GM18502 (cell line): ENCODE measurements at regions not wholly inside any gene's neighbourhood (a gene's known extent, or its start where the extent isn't known, plus 50 kb on each side); places are given as distances from the start of the nearest gene placed in this dataset.

Source experiments
- ATAC-seq: cut with Tn5 transposase; IDR thresholded peaks from one replicate; pipeline ENCODE4 v1.9.1; 2021; ENCODE audit warnings: mild to moderate bottlenecking; ENCODE audit not compliant: unreplicated experiment, poor library complexity

DNA sequence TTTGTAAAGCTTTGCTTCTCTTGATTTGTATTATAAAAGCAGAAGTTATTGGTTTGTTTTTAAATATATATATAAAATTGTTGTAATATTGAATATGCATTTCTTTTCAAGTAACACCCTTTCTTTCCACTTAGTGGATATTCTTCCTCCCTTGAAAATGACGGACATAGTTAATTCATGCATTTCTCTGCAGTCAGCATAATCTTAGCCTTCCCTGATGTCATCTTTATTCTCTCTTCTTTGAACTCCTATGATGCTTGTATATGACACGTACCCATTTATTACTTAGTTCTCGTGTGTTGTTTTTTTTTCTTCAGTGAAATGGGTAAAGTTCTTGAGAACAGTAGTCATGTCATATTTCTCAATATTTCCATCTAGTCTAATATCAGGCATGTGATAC, 191.2 kb downstream of the MDFIC start:
- ATAC-seq = no peak

DNA sequence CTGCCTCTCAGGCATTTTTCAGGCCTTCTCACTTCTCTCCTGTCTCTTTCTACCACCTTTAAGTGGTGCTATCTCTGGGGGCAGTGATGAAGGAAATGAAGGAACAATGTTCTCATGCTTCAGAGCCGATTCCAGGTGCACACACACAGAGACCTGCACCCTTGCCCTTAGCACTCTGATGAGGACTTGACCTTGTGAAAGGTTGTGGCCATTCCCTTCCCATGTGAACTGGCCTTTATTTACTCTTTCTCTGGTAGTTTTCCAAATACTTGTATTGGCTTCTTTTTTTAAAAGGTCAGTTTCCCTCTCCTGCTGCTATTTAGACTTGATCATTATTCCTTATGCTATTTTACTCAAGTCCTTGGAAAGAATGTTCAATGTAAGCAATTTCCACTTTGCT, 188.6 kb downstream of the MDFIC start:
- no peak for ATAC-seq

DNA sequence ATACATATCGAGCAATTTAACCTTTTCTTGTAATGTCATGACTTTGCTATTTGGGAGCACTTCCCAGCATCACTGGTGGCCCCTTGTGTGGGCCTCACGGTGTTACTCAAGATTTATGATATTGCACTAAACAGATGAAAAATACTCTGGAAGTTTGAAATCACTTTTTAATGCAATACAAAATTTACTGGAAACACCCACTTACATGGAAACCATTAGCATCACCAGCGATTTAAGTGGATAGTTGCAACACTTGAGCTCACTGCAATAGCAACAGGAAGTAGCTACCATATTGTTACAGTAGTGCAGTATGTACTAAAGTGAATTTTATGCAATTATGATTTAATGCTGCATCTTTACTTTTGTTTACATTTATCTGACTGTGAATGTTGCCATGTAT, 184.4 kb downstream of the MDFIC start:
- ATAC-seq = no peak

DNA sequence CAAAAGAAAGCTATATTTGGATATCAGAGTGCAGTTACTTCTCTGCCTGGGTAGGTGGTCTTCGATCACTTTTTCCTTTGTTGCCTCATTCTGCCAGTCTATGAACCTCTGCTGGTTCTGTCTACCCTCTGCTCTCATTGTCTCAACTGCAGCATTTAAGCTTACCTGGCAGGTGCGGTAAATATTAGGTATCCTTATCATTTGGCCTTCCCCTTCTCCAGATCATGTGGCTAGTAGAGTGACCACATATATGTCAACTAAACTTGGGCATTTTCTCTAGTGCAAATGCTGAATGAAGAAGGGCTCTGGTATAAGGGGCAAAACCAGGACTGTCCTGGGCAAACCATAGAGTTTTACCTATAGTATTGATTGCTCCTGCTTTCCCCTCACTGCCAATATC, 180.8 kb downstream of the MDFIC start:
- no peak for ATAC-seq

DNA sequence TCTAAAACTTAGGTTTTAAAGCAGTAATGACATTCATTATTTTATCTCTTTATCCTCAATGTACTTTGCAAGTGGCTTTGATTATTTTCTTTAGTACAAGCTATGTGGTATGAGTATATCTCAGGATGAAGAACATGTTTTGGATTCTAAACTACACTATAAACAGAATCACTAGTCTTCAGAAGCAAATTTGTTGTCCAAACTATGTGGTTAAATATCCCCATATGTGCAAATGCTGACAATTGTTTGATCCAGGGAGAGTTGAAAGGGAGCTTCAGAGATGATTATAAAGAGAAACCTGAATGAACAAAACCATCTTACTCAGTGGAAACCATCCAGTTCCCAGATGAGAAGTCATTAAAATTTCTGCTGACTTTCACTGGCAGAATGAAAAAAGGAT, 179.3 kb downstream of the MDFIC start:
- no peak for ATAC-seq

DNA sequence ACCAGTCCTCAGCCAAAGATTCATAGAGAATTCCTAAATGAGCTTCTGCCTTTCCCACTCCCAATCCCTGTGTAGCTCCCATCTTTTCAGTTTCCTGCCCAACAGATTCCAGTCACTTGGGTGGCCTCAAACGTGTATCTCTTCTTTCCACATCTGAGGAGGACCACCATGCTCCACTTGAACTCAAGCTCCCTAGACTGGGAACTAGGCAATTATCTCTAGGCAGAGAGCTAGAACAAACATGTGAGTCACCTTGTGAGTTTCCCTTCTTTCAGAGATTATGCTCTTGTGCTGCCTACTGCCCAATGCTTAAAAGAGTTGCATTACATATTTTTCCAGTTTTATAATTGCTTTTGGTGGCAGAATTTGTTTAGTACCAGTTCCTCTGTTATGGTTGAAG, 178.0 kb downstream of the MDFIC start:
- no peak for ATAC-seq

DNA sequence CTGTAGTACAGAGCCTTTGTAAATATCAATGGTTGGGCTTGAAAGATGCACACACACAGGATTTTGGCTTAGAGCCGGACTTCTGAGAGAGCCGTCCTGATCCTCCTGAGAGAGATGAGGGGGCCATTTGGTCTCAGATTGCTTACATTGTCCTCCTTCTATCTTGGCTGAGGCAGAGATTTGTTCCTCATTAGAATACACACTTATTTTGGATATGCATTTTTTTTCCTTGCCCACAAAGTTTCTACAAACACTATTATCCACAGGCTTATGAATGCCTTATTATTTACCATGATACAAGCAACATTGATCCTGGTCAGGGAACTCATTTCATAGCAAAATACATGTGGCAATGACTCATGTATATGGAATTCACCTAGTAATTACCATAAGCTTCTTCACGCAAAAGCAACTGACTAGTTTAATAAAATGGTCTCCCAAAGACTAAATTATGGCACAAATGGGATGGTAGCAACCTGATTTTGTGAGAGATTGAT, 175.3 kb downstream of the MDFIC start:
- no peak for ATAC-seq

DNA sequence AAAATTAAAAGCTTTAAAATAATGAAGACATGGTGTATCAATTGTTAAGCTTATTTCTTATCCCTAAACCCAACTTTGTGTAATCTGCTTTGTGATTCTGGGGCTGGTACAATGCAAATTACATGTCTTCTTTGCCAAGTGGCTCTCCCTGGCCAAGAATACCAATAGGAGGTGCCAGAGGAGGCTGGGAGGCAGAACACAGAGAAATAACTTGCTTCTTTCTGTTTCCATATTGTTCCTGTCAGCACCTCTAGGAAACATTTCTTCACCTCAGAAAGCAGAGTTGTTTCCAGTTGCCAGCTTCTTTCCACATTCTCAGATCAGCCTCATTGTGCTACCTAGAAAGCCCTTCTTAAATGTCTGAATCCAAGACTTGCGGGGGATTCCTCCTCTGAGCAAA, 174.4 kb downstream of the MDFIC start:
- ATAC-seq = no peak

DNA sequence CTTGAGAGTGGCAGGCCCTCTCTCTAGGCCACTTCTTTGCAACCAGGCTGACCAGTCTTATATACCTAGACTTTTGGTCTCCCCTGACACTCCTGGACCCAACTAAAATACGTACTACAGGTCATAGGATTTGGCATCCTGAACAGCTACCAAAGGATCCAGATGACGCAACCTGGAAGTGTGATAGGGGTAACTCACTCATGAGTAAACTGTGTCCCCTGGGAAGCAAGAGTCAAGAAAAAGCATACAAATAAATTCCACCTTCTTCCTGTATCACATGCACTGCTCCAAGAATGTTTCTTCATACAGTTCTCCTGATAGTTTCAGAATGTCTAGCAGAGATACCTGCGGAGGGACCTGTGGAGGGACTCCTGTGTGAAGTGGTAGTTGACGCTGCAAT, 172.3 kb downstream of the MDFIC start:
- no peak for ATAC-seq

DNA sequence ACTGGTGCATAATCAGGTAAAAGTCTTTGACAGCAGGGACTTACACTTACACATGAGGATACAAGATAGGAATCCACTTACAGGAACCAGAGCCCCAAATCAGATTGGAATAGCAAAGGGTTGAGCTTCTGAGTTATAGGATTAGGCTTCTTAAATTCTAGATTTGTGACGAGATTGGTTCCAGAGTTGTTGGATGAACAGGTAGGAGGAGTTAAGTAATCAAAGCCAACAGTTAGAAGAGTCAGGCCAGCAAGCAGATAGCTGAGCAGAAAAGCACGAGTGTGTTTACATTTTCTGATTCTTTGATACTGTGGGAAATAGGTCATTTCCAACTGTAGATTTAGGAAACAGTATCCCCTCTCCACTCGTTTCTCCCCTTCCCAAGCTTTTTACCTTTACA, 167.0 kb downstream of the MDFIC start:
- no peak for ATAC-seq

DNA sequence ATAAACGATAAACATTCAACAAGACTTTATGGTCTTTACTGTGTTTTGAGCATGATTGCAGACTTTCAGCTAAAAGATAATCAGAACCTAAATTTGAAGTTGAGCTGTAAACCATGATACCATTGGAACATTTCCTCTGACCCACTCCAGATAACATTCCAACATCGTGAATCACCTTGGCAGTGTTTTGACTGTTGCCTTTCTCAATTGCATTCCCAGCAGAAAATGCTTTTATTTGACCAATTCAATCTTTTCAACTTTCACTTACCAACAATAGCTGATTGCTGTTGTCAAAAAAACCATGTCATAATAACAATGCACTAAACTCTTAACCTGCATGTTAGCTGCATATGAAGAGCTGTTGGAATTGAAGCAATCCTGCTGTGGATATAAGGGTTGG, 165.5 kb downstream of the MDFIC start:
- ATAC-seq = no peak

DNA sequence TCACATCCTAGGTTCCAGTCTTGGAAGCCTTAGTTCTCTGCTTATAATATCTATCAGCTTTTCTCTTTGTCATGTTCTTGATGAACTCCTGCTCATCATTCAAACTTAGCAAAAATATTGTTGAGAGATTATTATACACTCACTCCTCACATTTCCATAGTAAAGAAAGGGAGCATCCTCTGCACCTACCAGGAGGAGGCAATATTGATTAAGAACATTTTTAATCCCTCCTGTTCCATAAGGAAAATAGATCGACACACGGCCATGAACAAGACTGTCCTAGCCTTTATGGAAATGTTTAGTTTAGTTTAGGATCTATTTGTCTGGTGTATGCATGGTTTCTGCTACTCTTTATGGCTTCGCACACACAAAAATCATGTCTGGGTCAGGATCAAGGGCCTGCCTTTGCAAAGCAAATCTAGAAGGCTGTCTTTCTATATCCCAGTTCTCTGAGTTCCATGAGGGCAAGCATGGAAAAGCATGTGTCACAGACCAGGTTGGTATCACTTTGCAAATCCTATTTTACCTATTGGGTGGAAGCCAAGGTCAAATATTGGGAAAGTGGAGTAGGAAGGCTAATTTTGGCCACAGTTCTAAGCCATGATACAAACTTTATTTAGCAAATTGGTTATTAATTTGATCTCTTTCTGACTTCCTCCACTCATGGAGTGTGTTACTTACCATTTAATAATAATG, 164.4 kb downstream of the MDFIC start:
- no peak for ATAC-seq

DNA sequence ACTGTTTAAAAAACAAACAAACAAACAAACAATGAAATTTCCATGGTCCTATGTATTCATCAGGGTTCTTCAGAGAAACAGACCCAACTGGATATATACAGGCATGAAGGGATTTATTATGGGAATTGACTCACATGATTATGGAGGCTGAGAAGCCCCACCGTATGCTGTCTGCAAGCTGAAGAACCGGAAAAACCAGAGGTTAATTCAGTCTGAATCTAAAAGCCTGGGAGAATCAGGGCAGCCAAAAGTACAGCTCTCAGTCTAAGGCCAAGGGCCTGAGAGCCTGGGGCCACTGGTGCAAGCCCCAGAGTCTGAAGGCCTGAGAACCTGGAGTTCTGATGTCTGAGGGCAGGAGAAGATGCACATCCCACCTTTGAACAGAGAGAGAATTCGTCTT, 163.5 kb downstream of the MDFIC start:
- ATAC-seq = no peak

DNA sequence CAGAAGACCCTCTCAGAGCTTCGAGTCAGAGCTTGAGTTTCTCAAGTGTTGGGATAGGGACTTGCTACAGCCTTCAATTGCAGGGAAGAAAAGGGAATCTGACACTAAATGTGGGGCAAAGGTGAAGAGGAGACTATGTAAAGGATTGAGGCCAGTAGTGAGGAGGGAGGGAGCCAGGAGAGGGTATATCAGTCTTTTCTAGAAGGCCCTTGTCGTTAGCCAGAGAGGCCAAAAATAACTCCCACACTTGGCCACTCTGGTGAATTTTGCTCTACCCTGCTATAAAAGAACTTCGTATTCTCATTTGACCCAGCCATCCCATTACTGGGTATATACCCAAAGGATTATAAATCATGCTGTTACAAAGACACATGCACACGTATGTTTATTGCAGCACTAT, 162.0 kb downstream of the MDFIC start:
- no peak for ATAC-seq

DNA sequence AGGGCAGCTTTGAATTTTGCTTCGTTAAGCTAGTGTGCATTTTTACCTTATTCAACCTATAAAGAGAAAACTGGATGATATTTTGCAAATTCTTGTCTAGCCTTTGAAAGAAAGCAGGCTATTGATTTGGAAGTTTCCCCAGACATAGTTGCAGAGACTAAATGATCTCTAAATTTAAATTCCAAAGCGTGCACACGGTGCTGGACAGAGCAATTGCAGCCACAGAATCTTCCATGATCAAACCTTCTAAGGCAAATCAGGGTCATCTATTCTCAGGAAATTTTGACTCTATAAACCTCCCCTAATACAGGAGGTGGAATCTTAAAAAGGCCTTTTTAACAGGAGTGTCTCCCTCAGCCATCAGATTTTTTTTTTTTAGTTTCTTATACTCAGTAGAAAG, 159.9 kb downstream of the MDFIC start:
- ATAC-seq = no peak

DNA sequence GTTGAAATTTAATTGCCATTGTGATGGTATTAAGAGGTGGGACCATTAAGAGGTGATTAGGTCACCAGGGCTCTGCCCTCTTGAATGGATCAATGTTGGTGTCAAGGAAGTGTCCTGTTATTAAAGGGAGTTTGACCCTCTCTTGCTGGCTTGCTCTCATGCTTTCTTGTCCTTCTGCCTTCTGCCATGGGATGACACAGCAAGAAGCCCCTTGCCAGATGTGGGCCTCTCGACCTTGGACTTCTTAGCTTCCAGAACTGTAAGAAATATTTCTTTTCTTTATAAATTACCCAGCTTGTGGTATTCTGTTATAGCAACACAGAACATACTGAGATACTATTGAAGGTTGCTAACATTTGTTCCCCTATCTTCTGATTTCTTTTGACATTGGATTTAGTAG, 157.0 kb downstream of the MDFIC start:
- ATAC-seq = no peak

DNA sequence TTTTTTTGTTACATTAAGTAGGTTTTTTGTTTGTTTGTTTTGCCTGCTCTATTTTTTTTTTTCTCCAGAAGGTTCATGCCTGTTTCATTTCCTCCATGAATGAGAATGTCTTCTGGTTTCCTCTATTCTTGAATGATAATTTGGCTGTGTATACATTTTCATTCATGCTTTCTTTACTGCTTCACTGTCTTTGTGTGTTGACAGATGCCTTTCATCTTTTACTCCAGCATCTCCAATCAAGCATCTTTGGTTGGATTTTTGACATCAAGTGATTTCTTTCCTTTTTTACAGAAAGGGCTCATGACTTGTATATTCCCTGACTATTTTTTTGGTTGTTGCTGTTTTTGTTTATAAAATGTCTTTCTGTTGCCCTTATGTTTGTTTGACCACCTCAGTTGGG, 156.5 kb downstream of the MDFIC start:
- no peak for ATAC-seq

DNA sequence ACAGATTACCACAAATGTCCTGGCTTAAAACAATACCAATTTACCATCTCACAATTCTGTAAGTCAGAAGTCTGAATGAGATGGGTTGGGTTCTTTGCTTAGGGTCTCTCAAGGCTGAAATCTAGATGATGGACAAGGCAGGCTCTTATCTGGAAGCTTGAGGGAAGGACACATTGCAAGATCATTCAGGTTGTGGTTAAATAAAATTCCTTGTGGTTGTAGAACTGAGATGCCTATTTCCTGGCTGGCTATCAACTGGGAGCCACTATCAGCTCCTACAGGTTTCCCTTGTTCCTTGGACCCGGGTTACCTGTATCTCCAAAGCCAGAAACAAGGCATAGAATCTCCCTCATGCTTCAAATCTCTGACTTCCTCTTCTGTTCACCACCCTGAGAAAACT, 148.4 kb downstream of the MDFIC start:
- no peak for ATAC-seq
